GM03348 (cell line): ENCODE measurements at regions not wholly inside any gene's neighbourhood (a gene's known extent, or its start where the extent isn't known, plus 50 kb on each side); places are given as distances from the start of the nearest gene placed in this dataset.
"Not testable (repeated sequence)": the region's sequence is repeated elsewhere in the genome, so short reads cannot be mapped to it uniquely, and the experiment has no call there.

Experiments used
- DNase-seq: peaks from one replicate; pipeline ENCODE4 v3.0.0; 2012; ENCODE audit warnings: low spot score

- DNase-seq, result no peak
These were observed 566.2 kb downstream of the RAPGEF2 start for GRCh38 chr4:159669094-159669493.

- no peak for DNase-seq
These were observed 570.3 kb downstream of the RAPGEF2 start for GRCh38 chr4:159673221-159673620.

- DNase-seq, result no peak
These were observed 571.4 kb downstream of the RAPGEF2 start for GRCh38 chr4:159674241-159674640.

- no peak for DNase-seq
These were observed 574.6 kb downstream of the RAPGEF2 start for GRCh38 chr4:159677521-159677920.

- no peak for DNase-seq
These were observed 580.1 kb downstream of the RAPGEF2 start for GRCh38 chr4:159682996-159683395.

- no peak for DNase-seq
These were observed 581.2 kb downstream of the RAPGEF2 start for GRCh38 chr4:159684061-159684460.

- DNase-seq, result no peak
These were observed 582.6 kb downstream of the RAPGEF2 start for GRCh38 chr4:159685340-159686092.

- DNase-seq, result no peak
These were observed 586.6 kb downstream of the RAPGEF2 start for GRCh38 chr4:159689526-159689925.

GRCh38 chr4:159697322-159698283 is 594.7 kb downstream of the RAPGEF2 start:
- no peak for DNase-seq

- no peak for DNase-seq
These were observed 595.5 kb downstream of the RAPGEF2 start for GRCh38 chr4:159698336-159698735.

- DNase-seq, result no peak
These were observed 599.3 kb downstream of the RAPGEF2 start for GRCh38 chr4:159702200-159702599.

GRCh38 chr4:159705334-159705733 is 602.5 kb downstream of the RAPGEF2 start:
- DNase-seq, result no peak

- DNase-seq, result no peak
These were observed 603.8 kb downstream of the RAPGEF2 start for GRCh38 chr4:159706704-159707103.

GRCh38 chr4:159715180-159715579 is 612.3 kb downstream of the RAPGEF2 start:
- not testable (repeated sequence) for DNase-seq

- DNase-seq, result no peak
These were observed 616.7 kb downstream of the RAPGEF2 start for GRCh38 chr4:159719531-159719930.

GRCh38 chr4:159722052-159722451 is 619.2 kb downstream of the RAPGEF2 start:
- DNase-seq, result no peak

- no peak for DNase-seq
These were observed 620.0 kb downstream of the RAPGEF2 start for GRCh38 chr4:159722918-159723317.

GRCh38 chr4:159723341-159724048 is 620.6 kb downstream of the RAPGEF2 start:
- DNase-seq, result no peak

GRCh38 chr4:159725571-159725970 is 622.7 kb downstream of the RAPGEF2 start:
- DNase-seq, result no peak

- no peak for DNase-seq
These were observed 632.7 kb downstream of the RAPGEF2 start for GRCh38 chr4:159735281-159736207.

GRCh38 chr4:159736411-159736810 is 633.5 kb downstream of the RAPGEF2 start:
- DNase-seq, result no peak
